ENCODE measurements at regions not wholly inside any gene's neighbourhood (a gene's known extent, or its start where the extent isn't known, plus 50 kb on each side); places are given as distances from the start of the nearest gene placed in this dataset.

- DNase-seq (ENCODE audit: low read depth) = no peak
Observed at GRCh38 chr15:31473385-31474058, 146.9 kb downstream of the KLF13 start.

- DNase-seq (ENCODE audit: low read depth) = no peak
Observed at GRCh38 chr15:31474059-31474868, 147.6 kb downstream of the KLF13 start.

DNA sequence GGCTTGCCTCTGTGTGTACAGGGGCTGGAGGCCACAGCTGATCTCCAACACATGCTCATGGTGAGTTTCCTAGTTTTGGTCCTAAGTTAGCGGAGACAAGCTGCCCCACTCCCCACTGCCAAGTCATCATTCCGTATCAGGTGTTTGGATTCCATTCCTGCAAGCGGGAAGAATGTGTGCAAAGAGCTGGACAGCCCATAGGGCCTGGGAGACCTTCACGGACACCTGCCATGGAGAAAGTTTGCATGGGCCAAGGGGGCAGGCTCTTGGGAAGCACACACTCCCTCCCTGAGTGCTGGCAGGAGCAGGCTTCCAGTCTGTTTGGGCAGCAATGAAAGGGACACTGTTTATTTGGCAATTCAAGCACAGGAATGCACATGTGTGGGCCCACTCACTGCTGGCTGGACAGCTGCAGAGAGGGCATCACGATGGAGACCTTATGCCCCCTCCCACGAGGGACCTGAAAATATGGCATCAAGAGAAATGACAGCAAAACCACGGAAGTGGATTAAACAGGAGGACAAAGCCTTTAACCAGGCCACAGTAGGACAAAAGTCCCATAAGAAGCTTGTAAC lies 149.7 kb downstream of the KLF13 start:
- no peak for DNase-seq (ENCODE audit: low read depth)

- no peak for DNase-seq (ENCODE audit: low read depth)
Observed at GRCh38 chr15:31476866-31477265, 150.2 kb downstream of the KLF13 start.

DNA sequence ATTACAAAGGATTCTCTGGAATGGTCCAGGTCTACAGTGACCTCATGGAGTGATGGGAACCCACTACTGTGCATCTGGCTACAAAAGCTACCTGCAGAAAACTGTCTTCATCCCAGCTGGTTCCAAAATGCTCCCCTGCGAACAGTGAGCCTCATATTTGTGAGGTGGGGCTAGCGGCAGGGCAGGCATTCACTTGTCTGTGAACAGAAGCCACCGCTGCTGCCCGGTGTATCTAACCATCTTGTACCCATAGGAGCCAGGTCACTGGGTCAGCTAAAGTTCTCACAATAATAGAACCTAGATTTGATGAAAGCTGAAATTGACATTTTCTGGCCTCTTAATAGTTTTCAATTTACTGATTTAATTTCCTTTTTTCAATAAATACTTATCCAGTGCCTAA lies 150.7 kb downstream of the KLF13 start:
- DNase-seq (ENCODE audit: low read depth) = no peak

GRCh38 chr15:31477851-31478701 lies 151.4 kb downstream of the KLF13 start:
- no peak for DNase-seq (ENCODE audit: low read depth)

DNA sequence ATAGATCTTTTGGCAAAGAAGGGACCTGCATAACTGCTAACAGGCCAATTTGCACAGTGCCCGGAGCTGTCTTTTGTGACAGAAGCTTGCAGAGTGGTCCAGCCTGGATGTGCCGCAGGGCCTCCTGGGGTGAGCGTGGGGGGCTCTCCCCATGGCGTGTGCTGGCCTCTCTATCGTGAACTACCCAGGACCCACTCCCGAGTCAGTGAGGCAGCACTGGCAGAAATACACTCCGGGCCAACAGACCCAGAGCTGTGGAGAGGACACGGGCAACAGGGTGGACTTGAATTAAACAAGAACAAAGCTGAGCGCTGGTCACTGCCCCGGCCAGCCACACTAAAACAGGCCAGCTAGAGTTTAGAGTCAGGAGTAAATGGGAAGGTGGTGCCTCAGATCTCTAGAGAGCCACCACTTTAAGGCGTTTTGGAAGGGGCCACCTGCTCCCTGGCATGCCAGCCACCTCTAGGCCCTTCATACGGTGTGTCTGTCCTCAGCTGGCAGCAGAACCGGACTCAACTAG lies 152.1 kb downstream of the KLF13 start:
- no peak for DNase-seq (ENCODE audit: low read depth)

DNA sequence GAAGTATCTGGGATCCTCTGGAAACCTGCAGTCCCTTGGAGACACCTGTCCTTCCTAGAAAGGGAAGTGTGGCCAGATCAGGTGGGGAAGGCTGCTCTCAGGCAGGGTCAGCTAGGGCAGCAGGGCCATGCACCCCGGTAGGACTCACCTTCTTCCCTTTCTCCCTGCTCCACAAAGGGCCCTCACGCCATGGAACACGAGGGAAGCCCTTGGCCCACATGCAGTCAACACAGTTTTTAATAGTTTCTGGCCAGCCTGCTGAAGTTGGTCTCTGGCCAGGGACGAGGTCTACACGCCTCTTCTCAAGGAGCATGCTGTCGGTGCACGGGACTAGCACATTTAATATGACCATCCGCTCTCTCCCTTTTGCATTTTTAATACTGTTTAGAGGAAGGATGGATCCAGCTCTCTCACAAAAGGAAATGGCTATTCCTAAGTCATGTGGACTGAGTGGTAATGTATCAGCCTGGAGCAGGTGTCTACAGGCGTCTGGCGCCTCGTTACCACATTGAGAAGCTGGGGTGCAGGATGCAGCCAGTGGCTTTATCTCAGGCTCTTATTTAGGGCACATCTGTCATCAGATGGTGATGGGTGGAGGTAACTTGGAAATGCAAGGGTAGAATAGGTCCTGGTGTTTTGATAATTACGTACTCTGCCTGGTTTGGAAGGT lies 153.9 kb downstream of the KLF13 start:
- no peak for DNase-seq (ENCODE audit: low read depth)

DNA sequence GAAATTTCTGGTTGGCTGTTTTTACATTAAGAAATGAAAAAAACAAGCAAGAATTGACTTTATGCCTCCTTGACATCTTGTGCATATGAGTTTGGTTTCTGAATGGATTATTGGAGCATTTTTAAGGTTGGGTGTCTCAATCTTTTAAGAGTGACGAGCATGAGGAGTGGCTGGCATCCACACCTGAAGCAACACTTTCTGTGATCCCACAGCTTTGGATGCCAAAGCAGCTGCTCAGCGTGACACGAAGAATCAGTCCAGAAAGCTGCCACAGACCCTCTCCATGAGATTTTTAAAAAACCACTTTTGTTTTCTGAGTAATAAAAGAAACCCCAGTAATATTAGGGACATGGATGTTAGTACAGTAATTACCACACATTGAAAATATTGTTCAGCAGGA lies 154.5 kb downstream of the KLF13 start:
- no peak for DNase-seq (ENCODE audit: low read depth)

- DNase-seq (ENCODE audit: low read depth) = no peak
Observed at GRCh38 chr15:31482122-31482922, 155.7 kb downstream of the KLF13 start.

GRCh38 chr15:31483053-31483985 lies 156.7 kb downstream of the KLF13 start:
- peak; percentile 10 for DNase-seq (ENCODE audit: low read depth)

GRCh38 chr15:31483986-31484951 lies 157.6 kb downstream of the KLF13 start:
- DNase-seq (ENCODE audit: low read depth) = no peak

DNA sequence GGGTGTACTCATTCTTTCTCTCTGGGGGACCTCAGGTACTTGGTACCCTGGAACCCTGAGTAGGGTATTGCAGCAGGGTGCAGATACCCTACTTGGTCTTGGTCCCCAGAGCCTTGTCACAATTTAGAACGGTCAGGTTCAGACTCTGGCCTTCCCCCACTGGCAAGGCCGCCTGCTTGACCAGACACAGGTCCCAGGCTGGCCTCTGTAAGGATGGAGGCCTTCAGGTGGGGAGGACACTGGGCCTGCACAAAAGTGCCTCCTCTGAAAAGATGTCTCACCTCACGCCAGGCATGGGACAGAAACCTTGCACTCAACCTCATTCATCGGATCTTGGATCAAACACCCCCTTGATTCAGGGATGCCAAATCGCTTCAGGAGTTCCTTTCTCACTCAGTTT lies 158.4 kb downstream of the KLF13 start:
- DNase-seq (ENCODE audit: low read depth) = no peak

DNA sequence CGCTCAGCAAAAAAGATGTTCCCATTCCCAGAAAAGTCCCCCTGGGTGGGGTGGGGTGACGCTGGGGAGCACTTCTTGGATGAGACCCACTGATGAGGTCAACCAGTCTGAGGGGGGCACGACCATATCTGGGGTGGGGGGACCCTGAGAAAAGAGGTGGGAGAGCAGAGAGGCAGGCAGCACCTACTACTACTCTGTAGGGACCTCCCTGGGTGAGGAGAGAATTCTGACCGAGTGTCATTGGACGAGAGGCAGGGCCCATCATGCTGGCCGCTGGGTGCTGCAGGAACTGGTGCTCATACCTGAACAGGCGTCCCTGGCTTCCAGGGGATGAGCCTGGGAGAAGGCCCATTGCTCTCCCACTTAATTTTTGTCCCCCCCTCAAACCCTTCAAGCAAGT lies 158.8 kb downstream of the KLF13 start:
- no peak for DNase-seq (ENCODE audit: low read depth)

DNA sequence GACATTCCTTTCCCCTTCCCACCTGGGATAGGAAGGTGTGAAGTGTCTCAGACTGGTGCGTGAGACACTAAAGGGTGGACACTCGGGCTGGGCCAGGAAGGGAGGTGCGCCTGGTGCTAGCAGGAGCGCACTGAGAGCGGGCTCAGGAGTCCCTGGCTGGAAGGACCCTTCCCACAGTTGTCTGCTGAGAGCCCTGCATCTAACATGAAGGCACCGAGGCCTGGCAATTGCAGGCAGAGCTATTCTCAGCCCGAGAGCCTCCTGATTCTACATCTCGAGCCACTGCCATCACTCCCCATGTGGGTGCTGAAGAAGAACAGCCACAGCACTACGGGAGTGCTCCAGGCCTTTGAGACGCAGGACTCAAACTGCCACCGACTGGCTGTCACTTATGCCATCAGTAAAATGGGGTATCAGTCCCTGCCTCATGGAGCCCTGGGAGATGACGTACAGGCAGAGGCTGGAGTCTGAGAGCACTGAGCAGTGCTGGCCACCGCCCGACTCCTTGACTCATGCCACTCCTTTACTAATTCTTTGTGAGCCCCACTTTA lies 159.4 kb downstream of the KLF13 start:
- DNase-seq (ENCODE audit: low read depth) = no peak

- no peak for DNase-seq (ENCODE audit: low read depth)
Observed at GRCh38 chr15:31486506-31486905, 159.9 kb downstream of the KLF13 start.

GRCh38 chr15:31486906-31487695 lies 160.5 kb downstream of the KLF13 start:
- no peak for DNase-seq (ENCODE audit: low read depth)

Data from T-helper 22 cell (primary cell).